ENCODE measurements at regions not wholly inside any gene's neighbourhood (a gene's known extent, or its start where the extent isn't known, plus 50 kb on each side); places are given as distances from the start of the nearest gene placed in this dataset.

- Histone ChIP-seq H3K27me3 (ENCODE audit: control insufficient read depth in 3 of 3, insufficient read depth in 3 of 3, low read length in 3 of 3) (no peaks in the 10 kb centered on the region), H3K27ac (ENCODE audit: low read depth in 1 of 3, low read length in 2 of 3) (no peak overlapping the region), H3K4me1 (ENCODE audit: control insufficient read depth in 3 of 3, insufficient read depth in 2 of 3, low read depth in 1 of 3, low read length in 2 of 3) (no peaks in the 10 kb centered on the region), H3K9me3 (ENCODE audit: control insufficient read depth in 2 of 2, insufficient read depth in 1 of 2, low read depth in 1 of 2, low read length in 1 of 2) (no peaks in the 10 kb centered on the region), H3K36me3 (ENCODE audit: control insufficient read depth in 3 of 3, insufficient read depth in 2 of 3, low read depth in 1 of 3, low read length in 3 of 3) (no peaks in the 10 kb centered on the region), H3K4me3 (ENCODE audit: low read depth in 1 of 3, low read length in 3 of 3) (no peak overlapping the region)
- no peak for FAIRE-seq
- DNase-seq: no peak
- WGBS, 3 donors: 87 to 91% (median 90%) methylated on average over 6 of the region's 6 CpGs
Observed at GRCh38 chrX:6758234-6758633, 223.3 kb upstream of the VCX3A start.

GRCh38 chrX:6757631-6758030, 222.7 kb upstream of the VCX3A start:
- Histone ChIP-seq H3K4me3 (ENCODE audit: low read depth in 1 of 3, low read length in 3 of 3) (no peak overlapping the region), H3K27ac (ENCODE audit: low read depth in 1 of 3, low read length in 2 of 3) (no peak overlapping the region), H3K36me3 (ENCODE audit: control insufficient read depth in 3 of 3, insufficient read depth in 2 of 3, low read depth in 1 of 3, low read length in 3 of 3) (no peaks in the 10 kb centered on the region), H3K27me3 (ENCODE audit: control insufficient read depth in 3 of 3, insufficient read depth in 3 of 3, low read length in 3 of 3) (no peaks in the 10 kb centered on the region), H3K9me3 (ENCODE audit: control insufficient read depth in 2 of 2, insufficient read depth in 1 of 2, low read depth in 1 of 2, low read length in 1 of 2) (no peaks in the 10 kb centered on the region), H3K4me1 (ENCODE audit: control insufficient read depth in 3 of 3, insufficient read depth in 2 of 3, low read depth in 1 of 3, low read length in 2 of 3) (no peaks in the 10 kb centered on the region)
- WGBS, 3 donors: 89 to 92% (median 91%) methylated on average over 6 of the region's 6 CpGs
- FAIRE-seq: no peak
- no peak for DNase-seq

- Histone ChIP-seq H3K27me3 (ENCODE audit: control insufficient read depth in 3 of 3, insufficient read depth in 3 of 3, low read length in 3 of 3) (no peaks in the 10 kb centered on the region), H3K36me3 (ENCODE audit: control insufficient read depth in 3 of 3, insufficient read depth in 2 of 3, low read depth in 1 of 3, low read length in 3 of 3) (no peaks in the 10 kb centered on the region), H3K27ac (ENCODE audit: low read depth in 1 of 3, low read length in 2 of 3) (no peak overlapping the region), H3K4me1 (ENCODE audit: control insufficient read depth in 3 of 3, insufficient read depth in 2 of 3, low read depth in 1 of 3, low read length in 2 of 3) (no peaks in the 10 kb centered on the region), H3K9me3 (ENCODE audit: control insufficient read depth in 2 of 2, insufficient read depth in 1 of 2, low read depth in 1 of 2, low read length in 1 of 2) (no peaks in the 10 kb centered on the region), H3K4me3 (ENCODE audit: low read depth in 1 of 3, low read length in 3 of 3) (no peak overlapping the region)
- DNase-seq: no peak
- FAIRE-seq: no peak
- WGBS, 3 donors: 80 to 91% (median 87%) methylated on average over 3 of the region's 3 CpGs
Observed at GRCh38 chrX:6748595-6748994, 213.7 kb upstream of the VCX3A start.

- Histone ChIP-seq H3K36me3 (ENCODE audit: control insufficient read depth in 3 of 3, insufficient read depth in 2 of 3, low read depth in 1 of 3, low read length in 3 of 3) (no peaks in the 10 kb centered on the region), H3K27ac (ENCODE audit: low read depth in 1 of 3, low read length in 2 of 3) (no peak overlapping the region), H3K4me3 (ENCODE audit: low read depth in 1 of 3, low read length in 3 of 3) (no peak overlapping the region), H3K27me3 (ENCODE audit: control insufficient read depth in 3 of 3, insufficient read depth in 3 of 3, low read length in 3 of 3) (no peaks in the 10 kb centered on the region), H3K4me1 (ENCODE audit: control insufficient read depth in 3 of 3, insufficient read depth in 2 of 3, low read depth in 1 of 3, low read length in 2 of 3) (no peaks in the 10 kb centered on the region), H3K9me3 (ENCODE audit: control insufficient read depth in 2 of 2, insufficient read depth in 1 of 2, low read depth in 1 of 2, low read length in 1 of 2) (no peaks in the 10 kb centered on the region)
- DNase-seq (no peak), FAIRE-seq (no peak)
- WGBS, 3 donors: 68 to 90% (median 76%) methylated on average over 10 to 11 of the region's 11 CpGs
Observed at GRCh38 chrX:6738518-6739470, 203.9 kb upstream of the VCX3A start.

GRCh38 chrX:6734844-6735634, 200.1 kb upstream of the VCX3A start:
- no peaks in the 10 kb centered on the region for H3K27me3 ChIP-seq (ENCODE audit: control insufficient read depth in 3 of 3, insufficient read depth in 3 of 3, low read length in 3 of 3)
- WGBS, 3 donors: 79 to 84% (median 80%) methylated on average over 6 of the region's 6 CpGs
- H3K4me1 ChIP-seq (ENCODE audit: control insufficient read depth in 3 of 3, insufficient read depth in 2 of 3, low read depth in 1 of 3, low read length in 2 of 3): no peaks in the 10 kb centered on the region
- no peak overlapping the region for H3K4me3 ChIP-seq (ENCODE audit: low read depth in 1 of 3, low read length in 3 of 3)
- FAIRE-seq: no peak
- H3K27ac ChIP-seq (ENCODE audit: low read depth in 1 of 3, low read length in 2 of 3): peak overlapping the region in 1 of 3 donors; percentile 27
- H3K36me3 ChIP-seq (ENCODE audit: control insufficient read depth in 3 of 3, insufficient read depth in 2 of 3, low read depth in 1 of 3, low read length in 3 of 3): no peaks in the 10 kb centered on the region
- no peaks in the 10 kb centered on the region for H3K9me3 ChIP-seq (ENCODE audit: control insufficient read depth in 2 of 2, insufficient read depth in 1 of 2, low read depth in 1 of 2, low read length in 1 of 2)
- peak in 1 of 2 donors; percentile 19 for DNase-seq

GRCh38 chrX:6732101-6732500, 197.2 kb upstream of the VCX3A start:
- FAIRE-seq: no peak
- WGBS, 3 donors: 39 to 68% (median 48%) methylated on average over 1 of the region's 1 CpG
- no peak overlapping the region for H3K27ac ChIP-seq (ENCODE audit: low read depth in 1 of 3, low read length in 2 of 3)

GRCh38 chrX:6729626-6730025, 194.7 kb upstream of the VCX3A start:
- FAIRE-seq: no peak
- WGBS, 3 donors: 36 to 44% (median 36%) methylated on average over 9 of the region's 9 CpGs
- no peaks in the 10 kb centered on the region for H3K27me3 ChIP-seq (ENCODE audit: control insufficient read depth in 3 of 3, insufficient read depth in 3 of 3, low read length in 3 of 3)
- no peak overlapping the region for H3K4me3 ChIP-seq (ENCODE audit: low read depth in 1 of 3, low read length in 3 of 3)
- H3K27ac ChIP-seq (ENCODE audit: low read depth in 1 of 3, low read length in 2 of 3): no peak overlapping the region
- H3K36me3 ChIP-seq (ENCODE audit: control insufficient read depth in 3 of 3, insufficient read depth in 2 of 3, low read depth in 1 of 3, low read length in 3 of 3): no peaks in the 10 kb centered on the region
- no peaks in the 10 kb centered on the region for H3K9me3 ChIP-seq (ENCODE audit: control insufficient read depth in 2 of 2, insufficient read depth in 1 of 2, low read depth in 1 of 2, low read length in 1 of 2)
- DNase-seq: peak in 1 of 2 donors; percentile 31
- no peaks in the 10 kb centered on the region for H3K4me1 ChIP-seq (ENCODE audit: control insufficient read depth in 3 of 3, insufficient read depth in 2 of 3, low read depth in 1 of 3, low read length in 2 of 3)

More at GRCh38 chrX:6732101-6732500, 197.2 kb upstream of the VCX3A start:
- no peaks in the 10 kb centered on the region for H3K9me3 ChIP-seq (ENCODE audit: control insufficient read depth in 2 of 2, insufficient read depth in 1 of 2, low read depth in 1 of 2, low read length in 1 of 2)
- no peak overlapping the region for H3K4me3 ChIP-seq (ENCODE audit: low read depth in 1 of 3, low read length in 3 of 3)
- H3K36me3 ChIP-seq (ENCODE audit: control insufficient read depth in 3 of 3, insufficient read depth in 2 of 3, low read depth in 1 of 3, low read length in 3 of 3): no peaks in the 10 kb centered on the region
- H3K4me1 ChIP-seq (ENCODE audit: control insufficient read depth in 3 of 3, insufficient read depth in 2 of 3, low read depth in 1 of 3, low read length in 2 of 3): no peaks in the 10 kb centered on the region
- DNase-seq: no peak
- no peaks in the 10 kb centered on the region for H3K27me3 ChIP-seq (ENCODE audit: control insufficient read depth in 3 of 3, insufficient read depth in 3 of 3, low read length in 3 of 3)

- DNase-seq (no peak), FAIRE-seq (no peak)
- Histone ChIP-seq H3K4me3 (ENCODE audit: low read depth in 1 of 3, low read length in 3 of 3) (no peak overlapping the region), H3K27ac (ENCODE audit: low read depth in 1 of 3, low read length in 2 of 3) (no peak overlapping the region), H3K4me1 (ENCODE audit: control insufficient read depth in 3 of 3, insufficient read depth in 2 of 3, low read depth in 1 of 3, low read length in 2 of 3) (no peaks in the 10 kb centered on the region), H3K36me3 (ENCODE audit: control insufficient read depth in 3 of 3, insufficient read depth in 2 of 3, low read depth in 1 of 3, low read length in 3 of 3) (no peaks in the 10 kb centered on the region), H3K9me3 (ENCODE audit: control insufficient read depth in 2 of 2, insufficient read depth in 1 of 2, low read depth in 1 of 2, low read length in 1 of 2) (no peaks in the 10 kb centered on the region), H3K27me3 (ENCODE audit: control insufficient read depth in 3 of 3, insufficient read depth in 3 of 3, low read length in 3 of 3) (no peaks in the 10 kb centered on the region)
- WGBS, 3 donors: 77 to 83% (median 81%) methylated on average over 6 of the region's 6 CpGs
Observed at GRCh38 chrX:6718766-6719165, 183.8 kb upstream of the VCX3A start.

Data from small intestine (tissue), 7 donors.